ENCODE measurements at regions not wholly inside any gene's neighbourhood (a gene's known extent, or its start where the extent isn't known, plus 50 kb on each side); places are given as distances from the start of the nearest gene placed in this dataset.

GRCh38 chr7:131004371-131004770, 270.4 kb upstream of the KLF14 start:
- CTCF ChIA-PET = interaction anchor here (1.2 to 6.0 kb wide), 5 partner anchors 22 to 129 kb away, joined by 4 to 70 read pairs (median 10); no protein-coding TSS in a partner anchor
- Histone ChIP-seq H3K4me1 (ENCODE audit: control insufficient read depth, insufficient read depth, low read length) (0 out of 2 replicates have a peak, but pooled peaks cover 2% of the 10 kb centered on the region), H3K9me3 (ENCODE audit: control insufficient read depth, insufficient read depth, low read depth, low read length) (no peaks in the 10 kb centered on the region), H3K4me3 (ENCODE audit: low read depth, low read length) (no peak overlapping the region), H3K36me3 (ENCODE audit: control insufficient read depth in 2 of 2, insufficient read depth in 1 of 2, low read length in 2 of 2) (no peaks in the 10 kb centered on the region), H3K27ac (ENCODE audit: extremely low read depth, low read depth, low read length) (no peak overlapping the region)
- TF ChIP-seq ZNF585B (tag by site-specific recombination; IDR thresholded peaks at IDR 0.05) (no peak), ZNF473 (tag by site-specific recombination; IDR thresholded peaks at IDR 0.05) (no peak), CTCF (tag by site-specific recombination; IDR thresholded peaks at IDR 0.05) (no peak), ZNF776 (tag by site-specific recombination; IDR thresholded peaks at IDR 0.05; ENCODE audit: borderline replicate concordance) (no peak), ZNF791 (tag by site-specific recombination; IDR thresholded peaks at IDR 0.05) (no peak), ZNF132 (tag by site-specific recombination; IDR thresholded peaks at IDR 0.05; ENCODE audit: borderline replicate concordance) (no peak), ZNF416 (tag by site-specific recombination; IDR thresholded peaks at IDR 0.05) (no peak), ZNF544 (tag by site-specific recombination; IDR thresholded peaks at IDR 0.05) (no peak), ZNF214 (tag by site-specific recombination; IDR thresholded peaks at IDR 0.05; ENCODE audit: borderline replicate concordance) (no peak)
- POLR2A ChIA-PET = interaction anchor here (0.6 kb wide), 1 partner anchor 16 kb away, joined by 3 read pairs; no protein-coding TSS in a partner anchor

DNA sequence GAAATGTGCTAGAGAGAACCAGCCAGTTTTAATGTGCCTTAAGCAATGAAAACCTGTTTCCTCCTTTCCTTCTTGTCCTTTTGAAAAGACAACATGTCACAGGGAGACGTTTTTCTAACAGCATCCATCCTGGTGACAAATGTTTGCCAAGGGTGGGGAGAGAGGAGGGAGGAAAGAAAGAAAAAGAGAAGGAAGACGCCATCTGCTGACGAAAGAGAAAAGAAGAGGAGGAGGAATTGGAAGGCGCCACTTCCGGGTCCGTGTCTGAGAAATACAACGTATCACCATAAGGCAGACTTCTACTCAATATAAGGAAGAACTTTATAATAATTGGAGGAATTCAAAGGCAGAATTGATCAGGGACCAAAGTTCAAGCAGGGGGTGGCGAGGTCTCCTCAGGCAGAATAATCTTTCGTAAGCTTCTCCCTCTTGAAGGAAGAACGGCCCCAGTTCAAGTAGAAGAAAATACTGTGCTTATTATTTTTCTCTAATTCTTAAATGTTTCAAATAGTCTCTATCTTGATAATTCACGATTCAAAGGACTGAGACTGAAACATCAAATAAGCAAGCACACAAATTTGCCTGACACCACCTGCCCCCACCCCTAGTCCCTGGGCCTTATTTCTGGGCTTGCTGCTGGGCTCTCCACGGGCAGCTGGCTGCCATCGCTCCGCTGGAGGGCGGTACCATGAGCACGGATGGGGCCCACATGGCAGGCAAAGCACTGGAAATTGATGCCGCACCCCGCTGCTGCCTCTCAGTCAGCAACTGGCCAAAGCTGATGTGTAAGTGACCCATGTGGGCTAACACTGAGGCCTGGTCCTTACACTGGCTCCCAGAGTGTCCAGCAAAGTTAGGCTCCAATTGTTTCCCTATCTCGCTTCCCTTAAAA, 273.7 kb upstream of the KLF14 start:
- ChIA-PET POLR2A (no interaction called here), CTCF (interaction anchor here (0.7 to 4.0 kb wide), 14 partner anchors 9 to 133 kb away, joined by 3 to 68 read pairs (median 5); no protein-coding TSS in a partner anchor)
- no peak overlapping the region for H3K27ac ChIP-seq (ENCODE audit: extremely low read depth, low read depth, low read length)
- no peaks in the 10 kb centered on the region for H3K9me3 ChIP-seq (ENCODE audit: control insufficient read depth, insufficient read depth, low read depth, low read length)
- H3K4me3 ChIP-seq (ENCODE audit: low read depth, low read length) = no peak overlapping the region
- H3K4me1 ChIP-seq (ENCODE audit: control insufficient read depth, insufficient read depth, low read length) = peaks cover 12% of the 10 kb centered on the region
- H3K36me3 ChIP-seq (ENCODE audit: control insufficient read depth in 2 of 2, insufficient read depth in 1 of 2, low read length in 2 of 2) = no peaks in the 10 kb centered on the region
- TF ChIP-seq PRDM1 (tag by site-specific recombination; IDR thresholded peaks at IDR 0.05) = peak; percentile 70; the same call in 1 of the 2 replicates
- TF ChIP-seq GLIS2 (tag by site-specific recombination; IDR thresholded peaks at IDR 0.05) = 0 out of 2 replicates have a peak, but pooled peaks have one; percentile 28
- TF ChIP-seq ZBTB7A (tag by site-specific recombination; IDR thresholded peaks at IDR 0.05; ENCODE audit: low read depth) = no peak
- no peak for TF ChIP-seq FEZF1 (tag by site-specific recombination; IDR thresholded peaks at IDR 0.05)
- peak; percentile 52 for TF ChIP-seq SP7 (tag by site-specific recombination; IDR thresholded peaks at IDR 0.05)
- TF ChIP-seq, protein P1, sequence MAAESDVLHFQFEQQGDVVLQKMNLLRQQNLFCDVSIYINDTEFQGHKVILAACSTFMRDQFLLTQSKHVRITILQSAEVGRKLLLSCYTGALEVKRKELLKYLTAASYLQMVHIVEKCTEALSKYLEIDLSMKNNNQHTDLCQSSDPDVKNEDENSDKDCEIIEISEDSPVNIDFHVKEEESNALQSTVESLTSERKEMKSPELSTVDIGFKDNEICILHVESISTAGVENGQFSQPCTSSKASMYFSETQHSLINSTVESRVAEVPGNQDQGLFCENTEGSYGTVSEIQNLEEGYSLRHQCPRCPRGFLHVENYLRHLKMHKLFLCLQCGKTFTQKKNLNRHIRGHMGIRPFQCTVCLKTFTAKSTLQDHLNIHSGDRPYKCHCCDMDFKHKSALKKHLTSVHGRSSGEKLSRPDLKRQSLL (tag by site-specific recombination; IDR thresholded peaks at IDR 0.05) = no peak
- peak; percentile 40; the same call in 1 of the 2 replicates for TF ChIP-seq ZNF660 (tag by site-specific recombination; IDR thresholded peaks at IDR 0.05)
- TF ChIP-seq, protein P2, sequence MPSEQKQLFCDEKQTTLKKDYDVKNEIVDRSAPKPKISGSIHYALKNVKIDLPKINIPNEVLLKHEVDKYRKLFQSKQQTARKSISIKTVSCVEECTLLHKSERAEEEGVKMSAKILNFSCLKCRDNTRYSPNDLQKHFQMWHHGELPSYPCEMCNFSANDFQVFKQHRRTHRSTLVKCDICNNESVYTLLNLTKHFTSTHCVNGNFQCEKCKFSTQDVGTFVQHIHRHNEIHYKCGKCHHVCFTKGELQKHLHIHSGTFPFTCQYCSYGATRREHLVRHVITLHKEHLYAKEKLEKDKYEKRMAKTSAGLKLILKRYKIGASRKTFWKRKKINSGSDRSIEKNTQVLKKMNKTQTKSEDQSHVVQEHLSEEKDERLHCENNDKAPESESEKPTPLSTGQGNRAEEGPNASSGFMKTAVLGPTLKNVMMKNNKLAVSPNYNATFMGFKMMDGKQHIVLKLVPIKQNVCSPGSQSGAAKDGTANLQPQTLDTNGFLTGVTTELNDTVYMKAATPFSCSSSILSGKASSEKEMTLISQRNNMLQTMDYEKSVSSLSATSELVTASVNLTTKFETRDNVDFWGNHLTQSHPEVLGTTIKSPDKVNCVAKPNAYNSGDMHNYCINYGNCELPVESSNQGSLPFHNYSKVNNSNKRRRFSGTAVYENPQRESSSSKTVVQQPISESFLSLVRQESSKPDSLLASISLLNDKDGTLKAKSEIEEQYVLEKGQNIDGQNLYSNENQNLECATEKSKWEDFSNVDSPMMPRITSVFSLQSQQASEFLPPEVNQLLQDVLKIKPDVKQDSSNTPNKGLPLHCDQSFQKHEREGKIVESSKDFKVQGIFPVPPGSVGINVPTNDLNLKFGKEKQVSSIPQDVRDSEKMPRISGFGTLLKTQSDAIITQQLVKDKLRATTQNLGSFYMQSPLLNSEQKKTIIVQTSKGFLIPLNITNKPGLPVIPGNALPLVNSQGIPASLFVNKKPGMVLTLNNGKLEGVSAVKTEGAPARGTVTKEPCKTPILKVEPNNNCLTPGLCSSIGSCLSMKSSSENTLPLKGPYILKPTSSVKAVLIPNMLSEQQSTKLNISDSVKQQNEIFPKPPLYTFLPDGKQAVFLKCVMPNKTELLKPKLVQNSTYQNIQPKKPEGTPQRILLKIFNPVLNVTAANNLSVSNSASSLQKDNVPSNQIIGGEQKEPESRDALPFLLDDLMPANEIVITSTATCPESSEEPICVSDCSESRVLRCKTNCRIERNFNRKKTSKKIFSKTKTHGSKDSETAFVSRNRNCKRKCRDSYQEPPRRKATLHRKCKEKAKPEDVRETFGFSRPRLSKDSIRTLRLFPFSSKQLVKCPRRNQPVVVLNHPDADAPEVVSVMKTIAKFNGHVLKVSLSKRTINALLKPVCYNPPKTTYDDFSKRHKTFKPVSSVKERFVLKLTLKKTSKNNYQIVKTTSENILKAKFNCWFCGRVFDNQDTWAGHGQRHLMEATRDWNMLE (tag by site-specific recombination; conservative IDR thresholded peaks at IDR 0.05; ENCODE audit: low read depth) = peak; percentile 64; the same call in 1 of the 2 replicates
- TF ChIP-seq, protein P3, sequence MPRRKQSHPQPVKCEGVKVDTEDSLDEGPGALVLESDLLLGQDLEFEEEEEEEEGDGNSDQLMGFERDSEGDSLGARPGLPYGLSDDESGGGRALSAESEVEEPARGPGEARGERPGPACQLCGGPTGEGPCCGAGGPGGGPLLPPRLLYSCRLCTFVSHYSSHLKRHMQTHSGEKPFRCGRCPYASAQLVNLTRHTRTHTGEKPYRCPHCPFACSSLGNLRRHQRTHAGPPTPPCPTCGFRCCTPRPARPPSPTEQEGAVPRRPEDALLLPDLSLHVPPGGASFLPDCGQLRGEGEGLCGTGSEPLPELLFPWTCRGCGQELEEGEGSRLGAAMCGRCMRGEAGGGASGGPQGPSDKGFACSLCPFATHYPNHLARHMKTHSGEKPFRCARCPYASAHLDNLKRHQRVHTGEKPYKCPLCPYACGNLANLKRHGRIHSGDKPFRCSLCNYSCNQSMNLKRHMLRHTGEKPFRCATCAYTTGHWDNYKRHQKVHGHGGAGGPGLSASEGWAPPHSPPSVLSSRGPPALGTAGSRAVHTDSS (tag by site-specific recombination; IDR thresholded peaks at IDR 0.05) = peak; percentile 12; the same call in 1 of the 2 replicates
- no peak for TF ChIP-seq EGR2 (tag by site-specific recombination; IDR thresholded peaks at IDR 0.05; ENCODE audit: low read depth)
- TF ChIP-seq PRDM4 (tag by site-specific recombination; IDR thresholded peaks at IDR 0.05) = no peak

All from HEK293 (cell line).